GM21619 (cell line): ENCODE measurements at regions not wholly inside any gene's neighbourhood (a gene's known extent, or its start where the extent isn't known, plus 50 kb on each side); places are given as distances from the start of the nearest gene placed in this dataset.
"Not testable (repeated sequence)": the region's sequence is repeated elsewhere in the genome, so short reads cannot be mapped to it uniquely, and the experiment has no call there.

ENCODE experiments used
- ATAC-seq: cut with Tn5 transposase; IDR thresholded peaks from one replicate; pipeline ENCODE4 v1.9.1; 2021; ENCODE audit not compliant: unreplicated experiment

DNA sequence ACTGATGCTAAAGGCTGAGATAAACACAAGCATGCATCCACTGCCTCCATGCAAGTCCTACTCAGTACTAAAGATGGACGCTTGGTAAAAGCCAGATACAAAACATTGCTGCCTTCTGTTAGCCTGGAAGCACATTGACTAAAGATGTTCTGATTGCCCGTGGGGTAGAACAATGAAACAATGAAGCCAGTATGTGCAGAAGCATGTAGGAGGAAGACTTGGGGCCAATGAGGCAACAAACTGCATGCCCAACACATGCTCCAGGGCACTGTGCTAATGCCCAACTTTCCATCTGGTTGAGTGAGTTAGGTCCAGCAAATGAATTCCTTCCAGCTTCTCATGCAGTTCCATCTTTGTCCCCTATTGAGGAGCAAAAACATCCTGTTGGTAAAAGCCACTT, 1245.5 kb downstream of the GATA3 start:
- ATAC-seq: no peak

- ATAC-seq: no peak
Measured at GRCh38 chr10:9301148-9301547, 1246.7 kb downstream of the GATA3 start.

GRCh38 chr10:9301554-9301953, 1247.1 kb downstream of the GATA3 start:
- no peak for ATAC-seq

DNA sequence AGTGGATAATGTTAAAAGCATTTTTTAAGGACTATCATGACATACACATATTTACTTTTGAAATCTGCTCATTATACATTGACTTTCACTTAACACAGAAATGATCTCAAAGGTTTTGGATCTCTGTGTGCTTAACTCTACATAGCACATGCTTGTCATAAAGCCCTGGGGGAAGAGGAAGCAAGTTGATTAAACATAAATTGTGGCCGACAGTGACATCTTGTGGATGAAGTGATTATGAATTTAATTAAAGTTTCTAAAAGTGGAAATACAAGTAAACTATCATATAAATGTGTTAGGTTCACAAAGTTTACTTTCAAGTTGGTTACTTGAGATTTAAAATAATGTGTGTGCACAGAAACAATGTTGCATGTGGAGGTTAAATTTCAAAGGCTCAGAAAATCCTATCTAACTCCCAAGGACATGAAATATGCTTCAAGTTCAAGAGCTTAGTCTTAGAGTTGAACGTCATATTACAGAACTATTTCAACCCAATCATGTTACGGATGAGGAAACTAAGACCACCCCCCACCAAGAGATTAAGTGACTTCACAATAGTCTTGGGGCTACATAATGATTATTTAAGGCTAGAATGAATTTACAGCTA, 1247.8 kb downstream of the GATA3 start:
- no peak for ATAC-seq

DNA sequence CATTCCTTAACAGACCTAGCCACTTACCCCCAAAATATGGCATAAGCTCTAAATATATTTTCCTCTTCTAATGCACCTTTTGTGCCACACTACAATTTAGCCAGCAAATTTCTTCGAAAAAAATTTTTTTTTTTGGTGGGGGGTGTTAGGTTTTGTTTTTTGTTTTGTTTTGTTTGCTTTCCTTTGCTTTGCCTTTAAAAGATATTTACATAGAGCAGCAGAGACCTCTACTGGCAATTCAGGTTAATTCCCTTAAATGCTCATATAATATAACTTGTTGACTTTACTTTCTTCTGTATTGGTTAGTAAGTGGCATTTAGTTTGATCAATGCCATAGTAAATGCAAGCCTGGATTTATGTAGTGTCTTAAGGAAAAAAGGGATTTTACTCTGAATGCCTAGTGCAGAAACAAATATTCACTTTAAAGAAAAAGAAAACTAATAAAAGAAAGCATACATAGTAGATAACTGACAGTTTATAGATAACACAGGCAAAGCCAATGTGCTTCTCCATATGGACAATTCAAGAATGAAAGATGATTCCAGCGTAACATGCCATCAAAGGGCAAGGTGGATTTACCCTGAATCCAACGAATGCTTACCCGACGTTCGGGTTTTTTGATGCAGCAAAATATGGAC, 1250.6 kb downstream of the GATA3 start:
- no peak for ATAC-seq

DNA sequence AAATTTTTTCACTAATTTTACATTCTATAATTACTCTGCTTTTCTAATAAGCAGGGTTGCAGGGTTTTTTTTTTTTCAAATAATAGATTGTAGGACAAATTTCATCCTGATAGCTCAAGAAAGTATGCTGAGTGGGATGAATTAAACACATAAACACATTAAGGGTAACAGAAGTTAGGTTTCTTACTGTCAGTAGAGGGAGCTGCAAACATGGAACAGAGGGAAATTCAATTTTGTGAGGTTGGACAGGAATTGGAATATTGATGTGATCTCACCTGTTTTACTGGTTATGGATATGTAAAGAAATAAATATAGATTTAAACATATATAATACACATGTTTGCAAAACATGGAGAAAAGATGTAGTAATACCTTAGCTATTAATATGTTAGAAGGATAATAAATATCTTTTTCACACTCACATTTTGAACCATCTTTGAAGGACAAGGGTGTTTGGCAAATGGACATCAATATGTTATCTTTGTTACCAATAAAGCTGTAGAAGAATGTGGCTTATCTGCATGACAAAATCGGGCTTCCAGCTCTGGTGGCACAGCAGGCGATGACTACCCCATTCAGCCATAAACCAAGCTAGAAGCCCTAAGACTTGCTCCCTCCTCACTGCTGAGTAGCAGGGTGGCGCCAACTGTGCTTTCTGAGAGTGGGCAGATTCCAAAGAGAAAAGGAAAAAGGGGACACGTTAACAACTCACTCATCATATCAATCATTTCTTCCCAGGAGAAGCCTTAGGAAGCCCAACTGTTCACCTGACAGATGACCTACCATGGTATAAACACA, 1257.4 kb downstream of the GATA3 start:
- no peak for ATAC-seq

GRCh38 chr10:9315292-9315691, 1260.8 kb downstream of the GATA3 start:
- ATAC-seq: no peak

DNA sequence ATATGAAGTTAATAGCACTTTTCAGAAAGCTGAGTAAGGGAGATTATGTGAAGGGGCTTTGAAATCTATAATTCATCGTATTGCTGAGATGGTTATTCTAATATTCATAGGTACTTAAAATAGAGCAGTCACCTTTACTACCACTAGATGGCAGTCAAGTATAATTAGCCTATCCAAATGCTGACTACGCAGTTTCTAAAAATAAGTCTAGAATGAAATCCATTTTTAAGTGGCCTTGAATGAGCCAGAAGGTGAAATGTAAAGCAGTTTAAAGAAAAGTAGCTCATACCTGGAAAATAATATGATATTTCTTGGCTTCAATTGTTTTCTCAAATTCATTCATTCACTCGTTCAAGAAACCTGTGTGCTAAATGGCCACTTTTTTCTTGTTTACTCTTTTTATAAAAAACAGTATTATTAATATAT, 1277.1 kb downstream of the GATA3 start:
- peak; percentile 91 for ATAC-seq

DNA sequence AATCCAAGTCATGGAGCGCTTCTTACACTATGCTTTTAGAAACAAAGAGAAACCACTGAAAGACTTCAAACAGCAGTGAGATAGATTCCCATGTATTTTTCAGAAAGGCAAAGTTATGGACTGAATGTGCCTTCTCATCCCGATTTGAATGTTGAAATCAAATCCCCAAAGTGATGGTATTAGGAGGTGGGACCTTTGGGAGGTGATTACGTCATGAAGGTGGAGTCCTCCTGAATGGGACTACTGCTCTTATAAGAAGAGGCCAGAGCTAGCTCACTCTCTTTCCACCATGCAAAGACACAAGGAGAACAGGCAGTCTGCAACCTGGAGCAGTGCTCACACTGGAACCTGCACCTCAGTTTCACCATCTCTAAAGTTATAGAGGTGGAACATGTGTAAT, 1279.8 kb downstream of the GATA3 start:
- no peak for ATAC-seq

DNA sequence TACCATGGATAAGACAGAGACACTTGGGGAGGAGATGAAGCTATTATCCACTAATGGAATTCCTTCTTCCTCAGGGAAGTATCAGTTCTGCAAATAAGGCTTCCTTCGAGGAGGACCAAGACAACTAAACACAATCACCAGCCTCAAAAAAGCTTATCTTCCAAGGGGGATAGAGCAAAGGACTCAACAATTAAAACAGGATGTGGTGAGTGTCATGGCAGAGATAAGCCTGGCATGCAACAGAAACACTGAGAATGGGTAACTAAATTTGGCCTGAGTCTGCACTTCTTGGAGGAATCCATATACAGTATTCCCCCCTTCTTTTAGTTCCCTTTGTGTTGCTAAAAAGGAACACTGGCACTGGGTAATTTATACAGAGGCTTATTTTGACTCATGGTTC, 1285.2 kb downstream of the GATA3 start:
- ATAC-seq: no peak

DNA sequence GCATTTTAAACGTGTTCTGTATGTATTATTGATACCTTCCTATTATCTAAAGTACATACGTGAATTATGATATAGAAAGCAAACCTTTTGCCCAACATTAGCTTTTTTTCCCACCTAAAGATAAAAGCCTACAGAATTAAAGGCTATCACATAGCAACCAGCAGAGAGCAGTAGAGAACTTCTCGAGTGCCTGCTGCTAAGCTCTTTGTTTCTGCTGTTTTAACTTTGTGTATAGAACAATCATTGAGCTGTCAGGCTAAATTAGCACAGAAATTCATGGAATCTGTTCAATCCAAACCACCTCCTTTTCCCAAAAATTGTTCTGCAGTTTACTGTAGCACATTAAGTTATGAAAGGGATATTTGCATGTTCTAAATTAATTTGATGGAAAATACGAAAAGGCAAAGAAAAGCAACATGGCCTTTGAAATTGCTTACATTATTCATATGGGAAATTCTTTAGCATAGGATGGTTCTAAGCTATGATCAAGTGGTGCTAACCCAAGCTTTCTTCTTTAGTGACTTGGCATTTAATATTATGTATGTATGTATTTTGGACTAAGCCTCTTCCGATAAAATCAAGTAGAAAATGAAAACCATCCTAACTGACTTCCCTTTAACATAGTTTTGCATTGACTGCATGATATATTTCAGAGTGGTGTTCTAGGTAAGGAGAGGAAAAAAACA, 1288.5 kb downstream of the GATA3 start:
- ATAC-seq: no peak

DNA sequence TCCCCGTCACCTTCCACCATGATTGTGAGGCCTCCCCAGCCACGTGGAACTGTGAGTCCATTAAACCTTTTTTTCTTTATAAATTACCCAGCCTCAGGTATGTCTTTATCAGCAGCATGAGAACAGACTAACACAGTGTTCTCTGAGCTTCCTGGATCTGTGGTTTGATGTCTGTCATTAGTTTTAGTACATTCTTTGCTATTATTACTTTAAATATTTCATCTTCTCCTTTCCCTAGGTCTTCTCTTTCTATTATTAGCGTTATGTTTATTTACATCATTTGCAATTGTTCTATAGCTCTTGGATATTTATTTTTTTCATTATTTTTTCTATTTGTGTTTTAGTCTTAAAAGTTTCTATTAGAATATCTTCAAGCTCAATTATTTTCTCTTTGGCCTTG, 1293.4 kb downstream of the GATA3 start:
- not testable (repeated sequence) for ATAC-seq

DNA sequence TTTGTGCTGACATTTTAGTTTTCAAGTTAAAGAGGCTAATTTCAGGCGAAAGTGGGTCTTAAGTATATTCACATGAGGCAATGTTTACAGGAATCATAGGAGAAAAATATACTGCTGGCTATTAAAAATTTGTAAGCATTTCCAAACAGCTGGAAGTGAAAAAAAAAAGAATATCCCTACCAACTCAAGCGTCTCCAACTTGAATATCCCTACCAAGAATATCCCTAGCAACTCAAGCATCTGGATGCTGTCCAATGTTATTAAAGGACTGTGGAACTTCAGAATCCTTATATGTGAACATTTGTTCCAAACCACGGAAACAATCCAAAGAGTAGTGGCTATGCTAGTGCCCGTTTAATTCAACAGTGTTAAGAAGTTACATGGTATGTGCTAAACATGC, 1303.0 kb downstream of the GATA3 start:
- ATAC-seq: no peak

DNA sequence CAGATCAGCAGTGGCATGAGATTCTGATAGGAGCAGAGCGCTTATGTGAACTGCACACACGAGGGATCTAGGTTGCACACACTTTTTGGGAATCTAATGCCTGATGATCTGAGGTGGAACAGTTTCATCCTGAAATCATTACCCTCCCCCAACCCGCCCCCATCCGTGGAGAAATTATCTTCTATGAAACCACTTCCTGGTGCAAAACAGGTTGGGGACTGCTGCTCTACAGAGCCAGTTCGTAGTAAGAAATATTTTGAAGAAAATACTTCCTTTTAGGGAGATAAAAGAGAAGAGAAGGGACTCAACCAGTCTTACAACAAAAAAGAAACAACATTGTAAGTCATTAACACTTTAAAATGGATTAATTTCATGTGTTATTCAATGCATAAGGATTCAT, 1308.2 kb downstream of the GATA3 start:
- no peak for ATAC-seq

DNA sequence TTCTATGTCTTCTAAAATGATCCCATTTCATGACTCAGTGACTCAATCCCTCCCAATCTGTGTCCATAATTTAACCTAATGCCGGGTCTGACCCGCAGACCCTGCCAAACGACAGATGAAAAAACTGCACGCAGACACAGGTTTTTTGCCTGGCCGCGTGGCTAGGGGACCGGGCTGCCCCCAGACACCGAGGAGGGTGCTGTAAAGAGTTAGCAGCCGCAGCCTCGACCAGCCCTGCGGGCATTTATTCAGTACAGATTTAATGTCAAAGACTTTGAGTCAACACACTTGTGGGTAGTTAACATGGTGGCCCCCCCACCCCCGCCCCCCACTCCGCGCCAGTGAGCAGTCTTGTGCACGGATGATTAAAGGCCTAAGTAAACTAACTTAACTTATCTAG, 1324.7 kb downstream of the GATA3 start:
- ATAC-seq: no peak

DNA sequence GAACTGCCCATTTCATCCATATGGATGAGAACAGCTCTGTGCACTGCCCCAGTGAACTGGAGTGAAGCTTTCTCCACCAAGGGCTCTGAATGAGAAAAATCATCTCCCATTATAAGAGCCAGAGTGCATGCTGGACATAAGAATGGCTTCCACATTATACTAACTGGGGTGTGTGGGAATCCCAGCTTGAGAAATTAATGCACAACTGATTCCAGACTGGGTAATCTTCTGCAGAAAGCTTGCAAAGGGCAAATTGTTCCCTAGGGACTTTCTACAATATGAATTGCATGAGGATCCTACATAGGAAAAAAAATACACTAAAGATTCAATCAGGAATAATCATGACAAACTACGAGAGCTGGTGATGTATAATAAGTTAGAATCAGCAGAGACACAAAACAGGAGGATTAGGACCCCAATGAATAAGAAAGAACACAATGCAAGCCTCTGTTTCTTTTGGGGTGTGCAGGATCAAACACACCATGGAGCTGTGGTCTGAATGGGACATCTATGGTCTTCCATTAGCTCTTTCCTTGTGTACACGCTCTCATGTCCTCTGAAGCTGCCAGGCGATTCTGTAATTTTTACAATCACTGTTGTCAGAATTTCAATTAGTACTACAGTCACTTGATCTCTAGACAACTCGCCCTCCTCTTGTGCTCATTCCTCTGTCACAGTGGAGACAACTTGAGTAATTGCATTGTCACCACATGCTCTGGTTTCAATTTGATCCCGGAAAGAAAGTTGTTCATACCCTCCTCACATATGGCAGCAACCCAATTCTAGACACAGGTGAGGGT, 1327.4 kb downstream of the GATA3 start:
- ATAC-seq: no peak

GRCh38 chr10:9382533-9382866, 1328.0 kb downstream of the GATA3 start:
- ATAC-seq: no peak

DNA sequence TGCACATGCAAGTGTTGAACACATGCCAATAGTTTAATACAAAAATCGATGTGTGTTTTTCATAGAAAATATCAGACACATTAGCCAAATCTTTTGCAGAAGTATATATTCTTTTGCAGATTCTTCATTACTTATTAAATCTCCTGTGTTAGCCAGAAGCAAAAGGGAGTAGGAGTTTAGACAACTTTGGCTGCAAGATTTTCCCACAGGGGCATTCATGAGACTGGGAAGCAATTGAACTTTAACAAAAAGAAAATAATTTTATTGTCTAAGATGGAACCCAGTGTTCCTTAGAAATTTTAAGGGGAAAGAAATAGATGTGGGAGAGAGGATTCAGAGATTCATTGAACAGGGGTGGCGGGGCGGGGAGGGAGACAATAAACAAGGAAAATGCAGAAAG, 1336.0 kb downstream of the GATA3 start:
- ATAC-seq: no peak

GRCh38 chr10:9399275-9399983, 1344.9 kb downstream of the GATA3 start:
- ATAC-seq: no peak

GRCh38 chr10:9402067-9402466, 1347.6 kb downstream of the GATA3 start:
- not testable (repeated sequence) for ATAC-seq
